H4 (cell line): ENCODE measurements at regions not wholly inside any gene's neighbourhood (a gene's known extent, or its start where the extent isn't known, plus 50 kb on each side); places are given as distances from the start of the nearest gene placed in this dataset.
"Not testable (repeated sequence)": the region's sequence is repeated elsewhere in the genome, so short reads cannot be mapped to it uniquely, and the experiment has no call there.

Source experiments
- DNase-seq: peaks from one replicate; pipeline ENCODE4 v3.0.0-alpha.2; 2015; ENCODE audit warnings: low spot score

- no peak for DNase-seq
Observed at GRCh38 chr5:158516521-158516920, 583.2 kb downstream of the EBF1 start.

- no peak for DNase-seq
Observed at GRCh38 chr5:158514986-158515359, 584.7 kb downstream of the EBF1 start.

GRCh38 chr5:158514319-158514985, 585.3 kb downstream of the EBF1 start:
- no peak for DNase-seq

GRCh38 chr5:158513490-158514318, 586.0 kb downstream of the EBF1 start:
- DNase-seq: no peak

- no peak for DNase-seq
Observed at GRCh38 chr5:158511454-158511853, 588.3 kb downstream of the EBF1 start.

GRCh38 chr5:158510479-158510878, 589.2 kb downstream of the EBF1 start:
- no peak for DNase-seq

- DNase-seq: no peak
Observed at GRCh38 chr5:158506648-158507047, 593.1 kb downstream of the EBF1 start.

GRCh38 chr5:158502686-158503085, 597.0 kb downstream of the EBF1 start:
- no peak for DNase-seq

- DNase-seq: no peak
Observed at GRCh38 chr5:158499892-158500418, 599.8 kb downstream of the EBF1 start.

GRCh38 chr5:158499075-158499891, 600.4 kb downstream of the EBF1 start:
- DNase-seq: no peak

GRCh38 chr5:158496624-158497023, 603.1 kb downstream of the EBF1 start:
- no peak for DNase-seq

- no peak for DNase-seq
Observed at GRCh38 chr5:158494541-158494940, 605.2 kb downstream of the EBF1 start.

GRCh38 chr5:158494044-158494443, 605.7 kb downstream of the EBF1 start:
- not testable (repeated sequence) for DNase-seq

GRCh38 chr5:158492841-158493242, 606.9 kb downstream of the EBF1 start:
- no peak for DNase-seq

GRCh38 chr5:158492136-158492535, 607.6 kb downstream of the EBF1 start:
- no peak for DNase-seq

GRCh38 chr5:158487664-158488063, 612.1 kb downstream of the EBF1 start:
- DNase-seq: no peak

GRCh38 chr5:158487156-158487555, 612.6 kb downstream of the EBF1 start:
- DNase-seq: no peak

- DNase-seq: no peak
Observed at GRCh38 chr5:158486566-158486965, 613.1 kb downstream of the EBF1 start.

- DNase-seq: no peak
Observed at GRCh38 chr5:158485604-158486081, 614.1 kb downstream of the EBF1 start.

GRCh38 chr5:158485047-158485446, 614.7 kb downstream of the EBF1 start:
- DNase-seq: no peak

GRCh38 chr5:158484150-158484549, 615.6 kb downstream of the EBF1 start:
- no peak for DNase-seq

GRCh38 chr5:158483281-158483860, 616.3 kb downstream of the EBF1 start:
- no peak for DNase-seq
